SK-N-MC (cell line): ENCODE measurements at regions not wholly inside any gene's neighbourhood (a gene's known extent, or its start where the extent isn't known, plus 50 kb on each side); places are given as distances from the start of the nearest gene placed in this dataset.
A peak's percentile ranks its signal among the peaks of the same experiment; 100 is the strongest.

ENCODE experiments used
- DNase-seq: peaks from one replicate; pipeline ENCODE4 v3.0.0-alpha.2; 2011; ENCODE audit warnings: low read depth, low spot score
- H3K27ac ChIP-seq: fragments of 200-600 bp; sonication (generic); 2 replicates; pipeline ENCODE4 v1.5.1; 2016; ENCODE audit warnings: mixed run types
- H3K36me3 ChIP-seq: fragments of 200-600 bp; sonication (generic); 2 replicates; pipeline ENCODE4 v1.6.1; 2017; ENCODE audit warnings: antibody characterized with exemption, low read length, mixed read lengths; ENCODE audit not compliant: insufficient read depth
- H3K4me3 ChIP-seq: fragments of 200-600 bp; sonication (generic); 2 replicates; pipeline ENCODE4 v1.5.1; 2016
- H3K9ac ChIP-seq: fragments of 200-600 bp; sonication (generic); 2 replicates; pipeline ENCODE4 v1.8.0; 2017; ENCODE audit warnings: mixed run types, mixed read lengths; ENCODE audit not compliant: insufficient read length
- H3K9me3 ChIP-seq: fragments of 200-600 bp; sonication (generic); 2 replicates; pipeline ENCODE4 v1.6.1; 2017; ENCODE audit warnings: low read depth, mild to moderate bottlenecking, antibody characterized with exemption, low read length, moderate library complexity, mixed read lengths
- EZH2 ChIP-seq: fragments of 200-600 bp; sonication (generic); IDR thresholded peaks from one replicate; pipeline ENCODE4 v1.6.1; 2017; ENCODE audit warnings: antibody characterized with exemption
- FOXP2 ChIP-seq: optimal IDR thresholded peaks from 2 replicates; pipeline ENCODE3; 2011; ENCODE audit warnings: mild to moderate bottlenecking, moderate library complexity; ENCODE audit not compliant: insufficient read depth; ENCODE audit errors: extremely low read length, control extremely low read depth
- POLR2AphosphoS5 ChIP-seq: IDR thresholded peaks from 2 replicates; pipeline ENCODE4 v1.6.1; 2012; ENCODE audit warnings: mild to moderate bottlenecking, low read depth, low read length, borderline replicate concordance

GRCh38 chr9:87097238-87097637, 149.9 kb upstream of the GAS1 start:
- no peaks in the 10 kb centered on the region for H3K9me3 ChIP-seq
- H3K27ac ChIP-seq, result no peak overlapping the region
- H3K36me3 ChIP-seq, result no peaks in the 10 kb centered on the region
- no peak overlapping the region for H3K9ac ChIP-seq
- TF ChIP-seq FOXP2 (no peak), POLR2AphosphoS5 (no peak), EZH2 (no peak)
- DNase-seq, result no peak
- no peak overlapping the region for H3K4me3 ChIP-seq

GRCh38 chr9:87099407-87099806, 152.1 kb upstream of the GAS1 start:
- no peaks in the 10 kb centered on the region for H3K9me3 ChIP-seq
- no peak overlapping the region for H3K4me3 ChIP-seq
- no peak for DNase-seq
- TF ChIP-seq EZH2 (no peak), POLR2AphosphoS5 (no peak), FOXP2 (no peak)
- no peak overlapping the region for H3K9ac ChIP-seq
- no peaks in the 10 kb centered on the region for H3K36me3 ChIP-seq
- no peak overlapping the region for H3K27ac ChIP-seq

GRCh38 chr9:87100001-87100400, 152.7 kb upstream of the GAS1 start:
- Histone ChIP-seq H3K36me3 (no peaks in the 10 kb centered on the region), H3K27ac (no peak overlapping the region), H3K4me3 (no peak overlapping the region), H3K9me3 (no peaks in the 10 kb centered on the region), H3K9ac (no peak overlapping the region)
- TF ChIP-seq FOXP2 (no peak), EZH2 (no peak), POLR2AphosphoS5 (no peak)
- DNase-seq, result no peak

- no peaks in the 10 kb centered on the region for H3K36me3 ChIP-seq
- no peaks in the 10 kb centered on the region for H3K9me3 ChIP-seq
- DNase-seq, result no peak
- no peak overlapping the region for H3K4me3 ChIP-seq
- H3K27ac ChIP-seq, result no peak overlapping the region
- TF ChIP-seq POLR2AphosphoS5, result no peak
- no peak for TF ChIP-seq EZH2
- no peak for TF ChIP-seq FOXP2
- H3K9ac ChIP-seq, result no peak overlapping the region
Measured at GRCh38 chr9:87102126-87102525, 154.8 kb upstream of the GAS1 start.

- Histone ChIP-seq H3K9ac (no peak overlapping the region), H3K36me3 (peaks cover 5% of the 10 kb centered on the region; the same call in 1 of the 2 replicates), H3K4me3 (no peak overlapping the region), H3K9me3 (peaks cover 4% of the 10 kb centered on the region; the same call in 1 of the 2 replicates), H3K27ac (no peak overlapping the region)
- DNase-seq, result no peak
- TF ChIP-seq EZH2 (no peak), FOXP2 (no peak), POLR2AphosphoS5 (no peak)
Measured at GRCh38 chr9:87107072-87107471, 159.8 kb upstream of the GAS1 start.

- 0 out of 2 replicates have a peak overlapping the region, but pooled peaks have one; percentile 24 for H3K4me3 ChIP-seq
- no peak overlapping the region for H3K9ac ChIP-seq
- peak; percentile 26 for DNase-seq
- H3K27ac ChIP-seq, result peak overlapping the region; percentile 62; the same call in 1 of the 2 replicates
- TF ChIP-seq FOXP2 (no peak), EZH2 (no peak), POLR2AphosphoS5 (no peak)
- H3K36me3 ChIP-seq, result peaks cover 5% of the 10 kb centered on the region; the same call in 1 of the 2 replicates
- peaks cover 4% of the 10 kb centered on the region; the same call in 1 of the 2 replicates for H3K9me3 ChIP-seq
Measured at GRCh38 chr9:87108661-87109060, 161.4 kb upstream of the GAS1 start.

GRCh38 chr9:87109231-87109631, 161.9 kb upstream of the GAS1 start:
- no peak overlapping the region for H3K9ac ChIP-seq
- peaks cover 4% of the 10 kb centered on the region; the same call in 1 of the 2 replicates for H3K9me3 ChIP-seq
- 0 out of 2 replicates have a peak overlapping the region, but pooled peaks have one; percentile 24 for H3K4me3 ChIP-seq
- no peak for TF ChIP-seq POLR2AphosphoS5
- no peak for TF ChIP-seq EZH2
- H3K36me3 ChIP-seq, result peaks cover 5% of the 10 kb centered on the region; the same call in 1 of the 2 replicates
- DNase-seq, result no peak
- H3K27ac ChIP-seq, result no peak overlapping the region; the same call in 1 of the 2 replicates

- Histone ChIP-seq H3K4me3 (no peak overlapping the region), H3K9ac (no peak overlapping the region), H3K9me3 (peaks cover 4% of the 10 kb centered on the region; the same call in 1 of the 2 replicates), H3K27ac (no peak overlapping the region), H3K36me3 (peaks cover 5% of the 10 kb centered on the region; the same call in 1 of the 2 replicates)
- no peak for TF ChIP-seq FOXP2
- TF ChIP-seq EZH2, result no peak
- TF ChIP-seq POLR2AphosphoS5, result no peak
- DNase-seq, result no peak
Measured at GRCh38 chr9:87109851-87110250, 162.5 kb upstream of the GAS1 start.

GRCh38 chr9:87111010-87111409, 163.7 kb upstream of the GAS1 start:
- Histone ChIP-seq H3K36me3 (peaks cover 5% of the 10 kb centered on the region; the same call in 1 of the 2 replicates), H3K27ac (no peak overlapping the region)
- TF ChIP-seq EZH2 (no peak), FOXP2 (no peak), POLR2AphosphoS5 (no peak)

More at GRCh38 chr9:87111010-87111409, 163.7 kb upstream of the GAS1 start:
- DNase-seq, result no peak
- Histone ChIP-seq H3K9ac (no peak overlapping the region), H3K9me3 (peaks cover 4% of the 10 kb centered on the region; the same call in 1 of the 2 replicates), H3K4me3 (no peak overlapping the region)
